H54 (cell line): ENCODE measurements at regions not wholly inside any gene's neighbourhood (a gene's known extent, or its start where the extent isn't known, plus 50 kb on each side); places are given as distances from the start of the nearest gene placed in this dataset.

ENCODE experiments used
- DNase-seq: peaks from one replicate; pipeline ENCODE4 v3.0.0; 2011; ENCODE audit warnings: low spot score, mixed read lengths; ENCODE audit not compliant: insufficient read length
- FAIRE-seq: peaks from 3 replicates; lab custom pipeline; 2011; peaks lifted over from hg19 to GRCh38; lab: Jason Lieb, UNC
- POLR2A ChIP-seq: IDR thresholded peaks from 2 replicates; pipeline ENCODE4 v1.6.1; 2011; ENCODE audit warnings: low read depth, mild to moderate bottlenecking, low read length

DNA sequence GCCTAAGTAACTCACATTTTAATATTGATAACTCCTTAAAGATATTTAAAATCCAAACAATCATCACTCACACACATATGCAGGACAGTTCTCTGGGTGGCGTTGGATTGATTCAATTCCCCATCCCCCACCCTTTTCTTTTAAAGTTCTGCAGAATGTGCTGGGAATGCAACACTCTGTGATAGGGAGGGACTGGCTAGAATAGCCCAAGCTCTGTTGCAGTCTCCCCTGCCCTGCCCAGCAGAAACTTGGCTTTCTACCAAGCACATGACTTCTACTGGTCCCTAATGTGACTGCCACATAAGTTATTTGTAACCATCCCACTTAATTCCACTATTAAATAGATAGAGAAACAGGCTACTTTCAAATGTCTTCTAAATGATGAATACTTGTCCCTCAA is 55.2 kb downstream of the TWIST1 start:
- DNase-seq (no peak), FAIRE-seq (no peak)
- TF ChIP-seq POLR2A, result no peak

GRCh38 chr7:19061331-19061730 is 56.1 kb downstream of the TWIST1 start:
- no peak for TF ChIP-seq POLR2A
- DNase-seq (no peak), FAIRE-seq (no peak)

DNA sequence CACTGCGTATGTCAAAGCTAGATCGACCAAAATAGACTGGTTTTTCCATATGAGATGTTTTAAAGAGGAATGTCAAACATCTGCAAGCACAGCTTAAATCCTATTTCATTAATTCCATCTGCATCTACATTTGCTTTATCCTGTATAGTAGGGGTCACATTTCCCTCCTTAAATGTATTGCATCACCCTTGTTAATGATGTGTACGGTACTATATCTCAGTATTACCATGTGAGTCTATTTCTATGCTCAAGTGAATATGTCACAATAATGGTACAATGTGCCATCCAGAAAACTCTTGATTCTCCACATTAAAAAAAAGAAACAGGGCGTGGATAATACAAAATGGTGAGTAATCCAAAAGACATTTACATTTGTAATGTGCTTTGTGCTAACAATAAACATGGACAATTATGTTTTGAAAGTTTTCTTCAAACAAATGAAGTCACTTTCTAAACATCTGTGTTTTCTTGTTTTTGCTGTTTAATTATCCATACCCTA is 56.6 kb downstream of the TWIST1 start:
- TF ChIP-seq POLR2A, result no peak
- FAIRE-seq, result peak; percentile 97
- DNase-seq, result no peak

- DNase-seq (no peak), FAIRE-seq (peak; percentile 83)
- TF ChIP-seq POLR2A, result no peak
Observed at GRCh38 chr7:19056305-19056704, 61.1 kb downstream of the TWIST1 start.
